NB4 (cell line): ENCODE measurements at regions not wholly inside any gene's neighbourhood (a gene's known extent, or its start where the extent isn't known, plus 50 kb on each side); places are given as distances from the start of the nearest gene placed in this dataset.

Source experiments
- DNase-seq: peaks from one replicate; pipeline ENCODE4 v3.0.0; 2010; ENCODE audit warnings: low read depth
- H3K4me3 ChIP-seq: one replicate; pipeline ENCODE4 v1.5.1; 2011; ENCODE audit warnings: mild to moderate bottlenecking, low read depth, low read length, moderate library complexity
- CTCF ChIP-seq: IDR thresholded peaks from one replicate; pipeline ENCODE4 v1.5.1; 2012; ENCODE audit warnings: low read depth, low read length
- MAX ChIP-seq: IDR thresholded peaks from 2 replicates; pipeline ENCODE4 v1.6.1; 2011; ENCODE audit warnings: low read depth, low read length
- MYC ChIP-seq: IDR thresholded peaks from 2 replicates; pipeline ENCODE4 v1.6.1; 2011; ENCODE audit warnings: low read depth, low read length
- POLR2A ChIP-seq: IDR thresholded peaks from 2 replicates; pipeline ENCODE4 v1.6.1; 2011; ENCODE audit warnings: mild to moderate bottlenecking; ENCODE audit not compliant: insufficient read length; ENCODE audit errors: extremely low read depth

GRCh38 chr6:15061908-15062515 lies 183.9 kb upstream of the JARID2 start:
- TF ChIP-seq MAX (no peak), POLR2A (no peak), CTCF (no peak), MYC (no peak)
- no peak overlapping the region for H3K4me3 ChIP-seq
- DNase-seq = no peak

GRCh38 chr6:15062516-15063252 lies 183.2 kb upstream of the JARID2 start:
- DNase-seq = peak; percentile 75
- H3K4me3 ChIP-seq = no peak overlapping the region
- no peak for TF ChIP-seq MAX
- peak; percentile 41; the same call in 1 of the 2 replicates for TF ChIP-seq MYC

- TF ChIP-seq MYC (peak; percentile 16; the same call in 1 of the 2 replicates), POLR2A (no peak), CTCF (no peak), MAX (0 out of 2 replicates have a peak, but pooled peaks have one; percentile 33)
- peak; percentile 89 for DNase-seq
- no peak overlapping the region for H3K4me3 ChIP-seq
These were observed 182.5 kb upstream of the JARID2 start for GRCh38 chr6:15063253-15063853.

GRCh38 chr6:15065261-15065989 lies 180.4 kb upstream of the JARID2 start:
- DNase-seq = no peak
- no peak overlapping the region for H3K4me3 ChIP-seq
- TF ChIP-seq MAX (no peak), POLR2A (no peak), MYC (no peak), CTCF (no peak)

- TF ChIP-seq MYC = no peak
- no peak for TF ChIP-seq POLR2A
- TF ChIP-seq MAX = no peak
- TF ChIP-seq CTCF = no peak
- no peak for DNase-seq
- H3K4me3 ChIP-seq = no peak overlapping the region
These were observed 179.6 kb upstream of the JARID2 start for GRCh38 chr6:15066089-15066758.
